ENCODE measurements at regions not wholly inside any gene's neighbourhood (a gene's known extent, or its start where the extent isn't known, plus 50 kb on each side); places are given as distances from the start of the nearest gene placed in this dataset.
A peak's percentile ranks its signal among the peaks of the same experiment; 100 is the strongest.

DNA sequence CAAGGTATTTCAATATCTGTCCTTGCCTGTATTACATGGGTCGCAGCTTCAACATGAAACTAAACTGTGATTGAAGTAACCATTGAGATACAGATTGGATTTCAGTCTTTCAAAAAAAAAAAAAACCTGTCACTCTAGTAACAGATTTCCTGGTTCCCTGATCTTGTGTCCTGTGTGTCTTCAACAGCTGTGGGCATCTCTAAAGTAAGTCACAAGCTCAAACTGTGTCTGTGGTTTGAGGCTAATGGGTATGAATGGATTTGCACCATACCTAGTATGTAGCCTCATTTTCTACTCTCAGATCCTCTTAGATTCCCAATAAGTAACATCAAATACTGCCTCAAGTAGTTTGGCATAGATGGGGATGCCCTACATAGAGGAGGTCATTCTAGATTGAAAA, 300.1 kb downstream of the COG6 start:
- Mint-ChIP-seq H3K4me1 (ENCODE audit: low read depth) (peaks cover 38% of the 10 kb centered on the region), H3K36me3 (ENCODE audit: low read depth) (peaks cover 2% of the 10 kb centered on the region)
- intact Hi-C loops (cut with micrococcal nuclease): loop anchor here (5.0 kb wide), 1 partner anchor 178 kb away; no protein-coding TSS in a partner anchor

DNA sequence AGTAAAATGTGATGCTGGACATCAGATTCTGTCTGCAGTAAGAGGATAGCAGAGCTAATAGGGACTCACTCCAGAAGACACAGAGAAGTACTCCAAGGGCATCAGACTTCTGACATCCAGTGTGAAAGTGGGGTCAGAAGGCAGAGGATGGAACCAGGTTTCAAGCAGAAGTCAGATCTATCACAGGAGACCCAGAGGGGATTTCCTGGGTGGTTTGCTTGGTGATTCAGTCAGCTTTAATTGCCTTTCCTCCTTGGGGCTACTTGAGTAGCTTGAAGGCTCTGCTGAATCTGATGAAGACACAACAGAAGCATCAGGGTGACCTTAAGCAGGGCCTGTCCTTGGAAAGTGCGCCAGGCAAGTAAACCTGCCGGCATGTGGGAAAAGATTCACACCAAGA, 300.6 kb downstream of the COG6 start:
- intact Hi-C loops (cut with micrococcal nuclease): loop anchor here (1.0 to 5.0 kb wide), 3 partner anchors 70 to 707 kb away; no protein-coding TSS in a partner anchor
- H3K27ac Mint-ChIP-seq: peak overlapping the region; percentile 76
- DNase-seq (ENCODE audit: low spot score): peak; percentile 41
- H3K9me3 Mint-ChIP-seq: no peaks in the 10 kb centered on the region
- peaks cover 38% of the 10 kb centered on the region for H3K4me1 Mint-ChIP-seq (ENCODE audit: low read depth)
- H3K4me3 Mint-ChIP-seq: peak overlapping the region; percentile 54
- H3K27me3 Mint-ChIP-seq (ENCODE audit: insufficient read depth): peaks cover 5% of the 10 kb centered on the region
- H3K36me3 Mint-ChIP-seq (ENCODE audit: low read depth): peaks cover 2% of the 10 kb centered on the region

More for the DNA sequence above, 300.1 kb downstream of the COG6 start:
- no peak overlapping the region for H3K27ac Mint-ChIP-seq
- peaks cover 5% of the 10 kb centered on the region for H3K27me3 Mint-ChIP-seq (ENCODE audit: insufficient read depth)
- no peak for DNase-seq (ENCODE audit: low spot score)
- H3K9me3 Mint-ChIP-seq: no peaks in the 10 kb centered on the region
- no peak overlapping the region for H3K4me3 Mint-ChIP-seq

DNA sequence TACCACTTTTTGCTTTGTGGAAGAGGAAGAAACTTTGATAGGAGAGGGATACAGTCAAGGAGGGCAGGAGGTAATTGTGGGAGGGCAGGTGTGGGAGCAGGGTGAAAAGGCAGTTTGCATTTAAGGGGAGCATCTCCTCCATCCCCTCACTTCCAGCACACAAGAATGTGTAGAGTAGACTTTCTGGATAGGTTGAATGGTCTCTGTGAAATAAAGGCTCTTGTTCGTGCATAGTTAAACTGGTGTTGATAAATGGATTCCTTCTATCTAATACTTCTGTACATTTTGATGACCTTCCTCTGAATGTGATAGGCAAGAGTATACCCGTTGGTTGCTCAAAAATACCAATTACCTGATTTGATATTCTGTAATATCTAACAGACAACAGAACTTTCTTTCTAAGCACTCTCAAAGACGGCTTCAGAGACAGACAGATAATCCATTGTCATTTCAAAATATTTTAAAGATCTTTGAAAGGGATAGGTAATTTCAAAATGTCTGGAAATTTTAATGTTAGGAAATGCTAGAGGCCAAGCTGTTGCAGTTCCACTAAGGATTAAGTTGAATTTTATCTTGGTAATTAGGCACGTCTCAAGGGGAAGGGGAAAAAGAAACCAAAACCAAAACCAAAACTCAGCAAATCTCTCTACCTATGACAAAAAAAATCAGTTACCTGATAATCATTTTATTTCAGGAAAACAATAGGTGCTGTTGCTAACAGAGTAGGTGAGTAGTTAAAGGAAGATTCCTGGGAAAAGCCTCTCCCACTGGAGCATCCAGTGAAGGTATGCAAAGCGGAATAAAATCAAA, 302.6 kb downstream of the COG6 start:
- intact Hi-C loops (cut with micrococcal nuclease): loop anchor here (5.0 kb wide), 1 partner anchor 181 kb away; no protein-coding TSS in a partner anchor
- H3K4me1 Mint-ChIP-seq (ENCODE audit: low read depth): peaks cover 32% of the 10 kb centered on the region
- H3K27ac Mint-ChIP-seq: peak overlapping the region; percentile 46
- H3K4me3 Mint-ChIP-seq: peak overlapping the region; percentile 70
- peaks cover 5% of the 10 kb centered on the region for H3K27me3 Mint-ChIP-seq (ENCODE audit: insufficient read depth)
- DNase-seq (ENCODE audit: low spot score): no peak
- no peaks in the 10 kb centered on the region for H3K9me3 Mint-ChIP-seq
- H3K36me3 Mint-ChIP-seq (ENCODE audit: low read depth): peaks cover 4% of the 10 kb centered on the region

DNA sequence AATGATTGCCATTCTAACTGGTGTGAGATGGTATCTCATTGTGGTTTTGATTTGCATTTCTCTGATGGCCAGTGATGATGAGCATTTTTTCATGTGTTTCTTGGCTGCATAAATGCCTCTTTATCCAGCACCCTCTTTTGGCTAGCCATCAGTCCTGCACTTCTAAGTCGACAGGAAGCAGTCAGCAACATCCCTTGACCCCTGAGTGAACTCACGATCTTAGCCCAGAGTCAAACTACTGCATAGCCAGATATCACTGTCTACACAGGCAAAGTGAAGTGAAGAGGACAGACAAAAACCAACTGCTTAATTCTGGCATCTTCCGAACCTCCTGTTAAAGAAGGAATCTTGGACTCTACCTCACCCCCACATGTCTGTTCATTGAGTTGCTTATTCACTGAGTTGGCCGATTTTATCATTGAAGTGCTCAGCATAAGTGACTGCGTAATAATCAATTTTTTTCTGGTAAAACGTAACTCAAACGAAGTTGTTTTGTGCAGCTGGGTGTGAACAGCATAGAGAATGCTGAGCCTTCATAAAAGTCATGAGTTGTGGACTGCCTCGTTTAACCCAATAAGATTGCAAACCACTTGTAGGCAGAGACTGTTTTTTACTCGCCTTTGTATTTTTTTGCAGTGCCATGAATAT, 304.2 kb downstream of the COG6 start:
- Mint-ChIP-seq H3K36me3 (ENCODE audit: low read depth) (peaks cover 4% of the 10 kb centered on the region), H3K4me3 (no peak overlapping the region), H3K9me3 (no peaks in the 10 kb centered on the region), H3K4me1 (ENCODE audit: low read depth) (peaks cover 32% of the 10 kb centered on the region), H3K27me3 (ENCODE audit: insufficient read depth) (peaks cover 2% of the 10 kb centered on the region), H3K27ac (no peak overlapping the region)
- intact Hi-C loops (cut with micrococcal nuclease): loop anchor here (5.0 kb wide), 1 partner anchor 182 kb away; no protein-coding TSS in a partner anchor
- DNase-seq (ENCODE audit: low spot score): no peak

DNA sequence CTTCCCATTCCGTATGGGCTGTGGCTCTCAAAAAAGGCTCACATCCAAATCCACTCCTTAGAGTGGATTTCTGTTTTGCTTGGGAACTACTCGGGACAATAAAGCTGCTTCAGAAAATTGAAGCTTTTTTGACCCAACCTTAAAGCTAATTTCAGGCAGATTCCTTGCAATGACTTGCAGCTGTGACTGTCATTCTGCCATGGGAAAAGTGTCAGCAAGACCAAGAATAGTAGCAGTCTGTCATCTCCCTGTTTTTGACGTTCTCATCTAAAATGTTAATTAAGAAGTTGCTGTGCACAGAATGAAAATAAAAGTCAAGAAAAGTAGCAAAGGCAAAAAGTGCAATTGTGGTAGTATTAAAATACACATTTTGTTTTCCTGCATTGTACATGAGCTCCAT, 304.7 kb downstream of the COG6 start:
- no peak overlapping the region for H3K4me3 Mint-ChIP-seq
- no peaks in the 10 kb centered on the region for H3K27me3 Mint-ChIP-seq (ENCODE audit: insufficient read depth)
- no peak for DNase-seq (ENCODE audit: low spot score)
- no peak overlapping the region for H3K27ac Mint-ChIP-seq
- peaks cover 32% of the 10 kb centered on the region for H3K4me1 Mint-ChIP-seq (ENCODE audit: low read depth)
- intact Hi-C loops (cut with micrococcal nuclease): no loop called here
- H3K9me3 Mint-ChIP-seq: no peaks in the 10 kb centered on the region
- H3K36me3 Mint-ChIP-seq (ENCODE audit: low read depth): peaks cover 4% of the 10 kb centered on the region

DNA sequence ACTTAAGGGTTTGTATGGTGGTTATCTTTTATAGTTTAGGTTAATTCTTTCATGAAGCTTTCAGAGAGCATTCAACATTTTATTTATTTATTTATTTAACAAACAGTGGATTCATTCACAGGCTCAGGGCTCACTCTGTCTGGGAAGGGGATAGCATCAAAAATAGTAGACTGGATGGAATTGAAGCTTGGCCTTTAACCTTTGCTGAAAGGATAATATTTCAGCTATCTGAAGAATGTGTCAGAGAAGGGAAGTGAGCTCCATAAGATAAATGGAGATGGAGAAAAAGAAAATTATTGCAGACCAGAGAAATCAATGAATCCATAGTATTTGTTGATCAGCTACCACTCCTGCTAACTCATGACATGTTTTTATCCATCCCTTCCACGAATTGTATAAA, 305.6 kb downstream of the COG6 start:
- intact Hi-C loops (cut with micrococcal nuclease): loop anchor here (1.0 kb wide), 1 partner anchor 17 kb away; no protein-coding TSS in a partner anchor
- H3K4me3 Mint-ChIP-seq: no peak overlapping the region
- no peak for DNase-seq (ENCODE audit: low spot score)
- H3K9me3 Mint-ChIP-seq: no peaks in the 10 kb centered on the region
- H3K4me1 Mint-ChIP-seq (ENCODE audit: low read depth): peaks cover 25% of the 10 kb centered on the region
- no peaks in the 10 kb centered on the region for H3K27me3 Mint-ChIP-seq (ENCODE audit: insufficient read depth)
- peaks cover 4% of the 10 kb centered on the region for H3K36me3 Mint-ChIP-seq (ENCODE audit: low read depth)
- H3K27ac Mint-ChIP-seq: no peak overlapping the region

DNA sequence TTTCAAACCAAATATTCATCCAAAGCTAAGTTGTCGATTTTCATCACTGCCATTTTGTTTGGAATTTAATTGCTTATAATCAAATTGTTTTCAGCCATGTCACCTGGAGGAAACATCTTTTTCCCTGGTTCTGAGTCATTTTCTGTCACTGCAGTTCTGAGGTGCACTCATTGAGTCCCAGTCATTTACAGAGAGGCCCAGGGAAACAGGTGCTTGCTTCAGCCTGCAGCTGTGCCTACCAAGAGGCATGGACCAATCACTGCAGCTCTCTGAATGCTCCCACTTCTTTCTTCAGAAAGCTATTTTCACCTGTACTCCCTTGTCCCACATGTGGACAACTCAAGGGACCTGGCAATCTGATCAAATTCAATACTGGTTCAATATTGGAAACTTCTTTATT, 308.1 kb downstream of the COG6 start:
- no peak for DNase-seq (ENCODE audit: low spot score)
- Mint-ChIP-seq H3K36me3 (ENCODE audit: low read depth) (peaks cover 2% of the 10 kb centered on the region), H3K27ac (no peak overlapping the region), H3K4me1 (ENCODE audit: low read depth) (no peaks in the 10 kb centered on the region), H3K4me3 (no peak overlapping the region), H3K9me3 (no peaks in the 10 kb centered on the region), H3K27me3 (ENCODE audit: insufficient read depth) (peaks cover 8% of the 10 kb centered on the region)
- intact Hi-C loops (cut with micrococcal nuclease): no loop called here

DNA sequence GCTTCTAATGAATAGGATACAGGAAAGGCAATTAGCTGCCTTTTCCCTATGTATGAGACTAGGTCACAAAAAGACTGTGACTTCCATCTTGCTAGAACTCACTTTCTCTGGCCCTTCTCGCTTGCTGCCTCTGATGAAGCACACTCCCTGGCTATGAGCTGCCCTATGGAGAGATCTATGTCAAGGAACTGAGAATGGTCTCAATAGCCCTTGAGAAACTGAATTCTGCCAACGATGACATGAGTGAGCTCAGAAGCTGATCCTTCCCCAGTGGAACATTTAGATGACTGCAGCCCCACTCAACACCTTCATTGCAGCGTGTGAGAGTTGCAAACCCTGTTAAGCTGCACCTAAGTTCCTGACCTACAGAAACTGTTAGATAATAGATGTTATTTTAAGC, 309.8 kb downstream of the COG6 start:
- peaks cover 8% of the 10 kb centered on the region for H3K27me3 Mint-ChIP-seq (ENCODE audit: insufficient read depth)
- no peaks in the 10 kb centered on the region for H3K9me3 Mint-ChIP-seq
- intact Hi-C loops (cut with micrococcal nuclease): no loop called here
- no peak overlapping the region for H3K27ac Mint-ChIP-seq
- H3K4me1 Mint-ChIP-seq (ENCODE audit: low read depth): no peaks in the 10 kb centered on the region
- no peak for DNase-seq (ENCODE audit: low spot score)
- no peak overlapping the region for H3K4me3 Mint-ChIP-seq
- peaks cover 2% of the 10 kb centered on the region for H3K36me3 Mint-ChIP-seq (ENCODE audit: low read depth)

DNA sequence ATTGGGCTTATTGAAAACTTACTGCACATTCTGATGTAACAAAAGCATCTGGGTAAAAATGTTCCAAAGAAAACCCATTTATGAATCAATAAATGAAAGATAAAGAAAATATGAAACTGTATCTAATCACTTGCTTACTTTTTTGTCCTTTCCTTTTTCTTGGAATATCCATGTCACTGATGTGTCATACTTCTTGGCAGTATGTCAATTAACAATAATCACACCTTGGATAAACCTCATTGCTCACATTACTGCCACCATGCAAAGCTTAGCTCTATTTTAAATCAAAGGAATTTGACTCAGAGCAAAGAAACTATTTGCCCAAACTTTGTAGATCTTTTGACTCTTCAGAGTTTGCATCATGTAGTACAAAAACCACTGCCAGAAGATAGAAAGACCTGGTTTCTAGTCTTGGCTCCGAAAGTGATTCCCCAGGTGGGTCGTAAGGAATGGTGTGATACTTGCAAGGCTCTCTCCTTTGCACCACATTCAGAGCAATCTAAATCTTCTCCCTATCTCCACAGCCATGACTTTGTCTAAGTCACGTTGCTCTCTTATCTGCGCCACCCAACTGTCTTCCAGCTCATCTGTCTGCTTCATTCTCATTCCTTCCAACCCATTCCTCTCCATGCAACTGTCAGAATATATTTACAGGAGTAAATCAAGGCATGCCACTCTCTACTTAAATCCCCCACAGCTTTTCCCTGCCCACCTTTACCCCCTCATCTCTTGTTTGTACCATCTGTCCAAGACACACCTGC, 311.9 kb downstream of the COG6 start:
- Mint-ChIP-seq H3K9me3 (no peaks in the 10 kb centered on the region), H3K4me3 (no peak overlapping the region), H3K27ac (no peak overlapping the region), H3K4me1 (ENCODE audit: low read depth) (peaks cover 5% of the 10 kb centered on the region), H3K36me3 (ENCODE audit: low read depth) (peaks cover under 1% of the 10 kb centered on the region), H3K27me3 (ENCODE audit: insufficient read depth) (peaks cover 9% of the 10 kb centered on the region)
- intact Hi-C loops (cut with micrococcal nuclease): no loop called here
- no peak for DNase-seq (ENCODE audit: low spot score)

DNA sequence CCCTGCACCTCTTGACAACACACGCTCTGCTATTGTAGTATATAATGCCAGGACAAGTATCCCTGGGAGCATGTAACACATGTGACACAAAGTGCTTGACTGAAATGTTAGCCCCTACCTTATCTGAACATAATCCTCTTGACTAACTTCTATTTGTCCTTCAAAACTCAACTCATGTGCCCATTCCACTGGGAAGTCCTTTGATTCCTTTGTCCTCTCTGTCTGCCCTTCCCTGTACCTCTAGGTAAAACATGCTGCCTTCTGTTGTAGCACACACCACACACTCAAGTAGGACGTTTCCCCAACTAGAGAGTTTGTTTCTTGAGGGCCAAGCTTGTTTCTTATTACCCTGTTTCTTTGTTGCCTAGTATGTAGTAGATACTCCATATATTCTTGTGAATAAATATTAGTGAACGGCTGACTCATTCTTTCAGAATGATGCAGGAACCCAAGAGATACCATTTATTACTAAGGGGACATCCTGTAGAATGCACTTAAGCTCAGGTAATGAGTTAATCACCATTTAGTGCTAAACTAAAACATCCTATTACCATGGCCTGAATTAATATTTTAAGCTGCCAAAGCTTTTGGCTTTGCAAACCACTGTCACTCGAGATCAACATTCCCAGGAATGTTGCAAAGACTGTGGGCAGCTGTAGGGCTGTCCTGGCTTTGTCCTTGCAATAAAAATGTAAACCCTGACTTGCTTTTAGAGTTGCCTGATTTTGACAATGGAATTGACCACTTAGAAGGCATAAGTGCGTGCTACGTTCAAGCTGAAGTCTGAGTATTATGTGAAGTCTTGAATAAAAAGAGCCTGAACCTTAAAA, 313.4 kb downstream of the COG6 start:
- no peak for DNase-seq (ENCODE audit: low spot score)
- no peaks in the 10 kb centered on the region for H3K36me3 Mint-ChIP-seq (ENCODE audit: low read depth)
- peaks cover 11% of the 10 kb centered on the region for H3K27me3 Mint-ChIP-seq (ENCODE audit: insufficient read depth)
- H3K4me3 Mint-ChIP-seq: no peak overlapping the region
- peaks cover 5% of the 10 kb centered on the region for H3K4me1 Mint-ChIP-seq (ENCODE audit: low read depth)
- intact Hi-C loops (cut with micrococcal nuclease): no loop called here
- no peaks in the 10 kb centered on the region for H3K9me3 Mint-ChIP-seq
- H3K27ac Mint-ChIP-seq: no peak overlapping the region

DNA sequence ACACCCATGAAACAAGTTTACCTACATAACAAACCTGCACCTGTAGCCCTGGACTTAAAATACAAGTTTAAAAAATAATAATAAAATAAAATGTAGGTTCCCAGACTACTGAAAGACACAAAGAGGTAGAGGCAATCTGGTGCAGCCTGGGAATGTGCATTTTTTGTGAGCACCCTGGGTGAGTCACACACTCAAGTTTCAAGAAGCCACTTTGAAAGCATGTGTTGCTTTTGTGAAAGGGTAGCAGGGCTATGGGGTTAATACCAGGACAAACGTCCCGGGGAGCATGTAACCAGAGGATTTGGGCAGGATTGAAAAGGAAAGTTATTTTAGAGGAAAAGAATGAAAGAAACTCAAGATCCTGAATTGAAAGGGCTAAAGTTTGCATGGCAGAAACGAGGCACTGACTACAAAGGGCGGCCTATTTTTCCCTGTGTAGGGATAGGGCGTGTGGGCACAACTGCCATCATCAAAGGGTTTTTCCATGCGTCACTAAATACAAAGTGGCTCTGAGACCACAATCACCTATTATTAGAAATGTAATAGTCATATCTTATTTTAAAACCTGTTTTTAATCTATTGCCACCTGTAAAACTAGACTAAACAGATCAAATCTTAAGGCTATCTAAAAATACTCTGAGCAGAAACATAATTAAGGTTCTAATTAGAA, 314.9 kb downstream of the COG6 start:
- DNase-seq (ENCODE audit: low spot score): no peak

DNA sequence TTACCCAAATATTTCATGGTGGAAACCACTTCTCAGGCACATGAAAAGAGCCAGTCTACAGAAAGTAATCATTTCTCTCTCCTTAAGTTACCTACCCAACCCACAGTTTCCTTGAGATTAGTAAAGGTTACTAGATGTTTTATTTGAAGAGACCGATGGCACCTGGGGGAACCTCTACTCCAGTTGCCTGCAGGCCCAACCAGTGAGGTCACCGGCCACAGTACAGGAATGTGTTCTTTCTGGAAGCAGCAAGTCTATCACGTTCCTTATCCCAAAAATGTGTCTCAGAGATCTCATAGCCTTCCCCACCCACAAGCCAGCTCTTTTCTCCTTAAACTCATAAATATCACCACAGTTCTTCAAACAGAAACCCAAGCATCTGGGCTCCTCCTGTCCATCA, 316.1 kb downstream of the COG6 start:
- intact Hi-C loops (cut with micrococcal nuclease): no loop called here
- Mint-ChIP-seq H3K27me3 (ENCODE audit: insufficient read depth) (peaks cover 13% of the 10 kb centered on the region), H3K9me3 (no peaks in the 10 kb centered on the region), H3K27ac (no peak overlapping the region), H3K36me3 (ENCODE audit: low read depth) (no peaks in the 10 kb centered on the region), H3K4me3 (no peak overlapping the region), H3K4me1 (ENCODE audit: low read depth) (peaks cover 5% of the 10 kb centered on the region)
- no peak for DNase-seq (ENCODE audit: low spot score)

More for the DNA sequence above, 314.9 kb downstream of the COG6 start:
- no peaks in the 10 kb centered on the region for H3K36me3 Mint-ChIP-seq (ENCODE audit: low read depth)
- intact Hi-C loops (cut with micrococcal nuclease): no loop called here
- H3K27ac Mint-ChIP-seq: no peak overlapping the region
- H3K4me1 Mint-ChIP-seq (ENCODE audit: low read depth): peaks cover 5% of the 10 kb centered on the region
- no peak overlapping the region for H3K4me3 Mint-ChIP-seq
- H3K27me3 Mint-ChIP-seq (ENCODE audit: insufficient read depth): peaks cover 11% of the 10 kb centered on the region
- H3K9me3 Mint-ChIP-seq: no peaks in the 10 kb centered on the region
